GM23338 (cell line): ENCODE measurements at regions not wholly inside any gene's neighbourhood (a gene's known extent, or its start where the extent isn't known, plus 50 kb on each side); places are given as distances from the start of the nearest gene placed in this dataset.

Experiments
- CREB1 ChIP-seq: fragments of 250-450 bp; sonication (Bioruptor Pico); IDR thresholded peaks from 2 replicates; pipeline ENCODE4 v1.5.0; 2020; ENCODE audit warnings: low read depth, mild to moderate bottlenecking, moderate library complexity
- CTCF ChIP-seq, 2 experiments: fragments of 200-600 bp in 1 of 2; sonication (generic) in 1 of 2; conservative IDR thresholded peaks; 2 replicates each; pipeline versions ENCODE4 v1.5.1 to v1.6.1; 2016 to 2017; ENCODE audit warnings: antibody characterized with exemption in 2 of 2, low read depth in 2 of 2, mild to moderate bottlenecking in 2 of 2, moderate library complexity in 1 of 2
- ETS1 ChIP-seq: IDR thresholded peaks from 2 replicates; pipeline ENCODE4 v1.6.1; 2016; ENCODE audit warnings: antibody characterized with exemption
- EZH2 ChIP-seq: fragments of 200-600 bp; sonication (generic); IDR thresholded peaks from one replicate; pipeline ENCODE4 v1.8.0; 2017; ENCODE audit warnings: antibody characterized with exemption, mild to moderate bottlenecking, low read depth; ENCODE audit not compliant: unreplicated experiment
- EZH2phosphoT487 ChIP-seq: fragments of 200-600 bp; sonication (generic); IDR thresholded peaks from one replicate; pipeline ENCODE4 v1.8.1; 2018; ENCODE audit warnings: antibody characterized with exemption; ENCODE audit not compliant: unreplicated experiment
- NANOG ChIP-seq: IDR thresholded peaks from 2 replicates; pipeline ENCODE4 v1.6.1; 2016; ENCODE audit warnings: antibody characterized with exemption, borderline replicate concordance
- POLR2AphosphoS5 ChIP-seq: IDR thresholded peaks from 2 replicates; pipeline ENCODE4 v1.6.1; 2016; ENCODE audit warnings: antibody characterized with exemption, low read depth
- REST ChIP-seq: IDR thresholded peaks from one replicate; pipeline ENCODE4 v1.6.1; 2018; ENCODE audit warnings: antibody characterized with exemption; ENCODE audit not compliant: unreplicated experiment
- ZNF114 ChIP-seq: fragments of 250-450 bp; sonication (Bioruptor Pico); IDR thresholded peaks from 2 replicates; pipeline ENCODE4 v1.5.0; 2020; ENCODE audit warnings: mild to moderate bottlenecking, moderate library complexity
- ZNF462 ChIP-seq: fragments of 250-450 bp; sonication (Bioruptor Pico); IDR thresholded peaks from 2 replicates; pipeline ENCODE4 v1.5.0; 2020; ENCODE audit warnings: mild to moderate bottlenecking, moderate library complexity

GRCh38 chr13:86193281-86193680, 394.1 kb upstream of the SLITRK6 start:
- no peak for TF ChIP-seq CTCF (conservative IDR thresholded peaks at IDR 0.05; ENCODE audit: low read depth in 2 of 2)
- TF ChIP-seq CREB1 (CRISPR knock-in tag) = no peak
- no peak for TF ChIP-seq ZNF114 (CRISPR knock-in tag)
- TF ChIP-seq REST = peak; percentile 81
- no peak for TF ChIP-seq POLR2AphosphoS5
- TF ChIP-seq NANOG = no peak
- no peak for TF ChIP-seq EZH2
- no peak for TF ChIP-seq EZH2phosphoT487
- TF ChIP-seq ETS1 = no peak
- TF ChIP-seq ZNF462 (CRISPR knock-in tag) = no peak
